ENCODE measurements at regions not wholly inside any gene's neighbourhood (a gene's known extent, or its start where the extent isn't known, plus 50 kb on each side); places are given as distances from the start of the nearest gene placed in this dataset.

DNA sequence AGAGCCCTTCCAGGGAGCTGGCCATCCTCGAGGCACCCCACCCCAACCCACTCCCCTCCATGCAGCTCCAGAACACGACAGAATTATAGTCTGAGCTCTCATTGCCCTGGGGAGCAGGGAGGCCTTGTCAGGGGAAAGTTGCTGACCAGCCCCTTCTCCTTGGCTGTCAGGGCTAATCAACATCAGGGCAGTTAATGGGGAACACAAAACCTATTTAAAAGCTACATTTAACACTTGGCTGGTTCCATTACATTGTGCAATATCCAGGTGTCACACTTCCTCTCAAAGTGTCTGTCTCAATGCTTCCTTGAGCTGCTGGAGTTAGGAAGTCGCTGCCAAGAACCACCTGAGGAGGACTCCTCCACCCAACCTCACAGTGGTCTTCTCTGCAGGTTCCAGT is 111.8 kb upstream of the GRIK3 start (continued):
- TF ChIP-seq, protein P1, sequence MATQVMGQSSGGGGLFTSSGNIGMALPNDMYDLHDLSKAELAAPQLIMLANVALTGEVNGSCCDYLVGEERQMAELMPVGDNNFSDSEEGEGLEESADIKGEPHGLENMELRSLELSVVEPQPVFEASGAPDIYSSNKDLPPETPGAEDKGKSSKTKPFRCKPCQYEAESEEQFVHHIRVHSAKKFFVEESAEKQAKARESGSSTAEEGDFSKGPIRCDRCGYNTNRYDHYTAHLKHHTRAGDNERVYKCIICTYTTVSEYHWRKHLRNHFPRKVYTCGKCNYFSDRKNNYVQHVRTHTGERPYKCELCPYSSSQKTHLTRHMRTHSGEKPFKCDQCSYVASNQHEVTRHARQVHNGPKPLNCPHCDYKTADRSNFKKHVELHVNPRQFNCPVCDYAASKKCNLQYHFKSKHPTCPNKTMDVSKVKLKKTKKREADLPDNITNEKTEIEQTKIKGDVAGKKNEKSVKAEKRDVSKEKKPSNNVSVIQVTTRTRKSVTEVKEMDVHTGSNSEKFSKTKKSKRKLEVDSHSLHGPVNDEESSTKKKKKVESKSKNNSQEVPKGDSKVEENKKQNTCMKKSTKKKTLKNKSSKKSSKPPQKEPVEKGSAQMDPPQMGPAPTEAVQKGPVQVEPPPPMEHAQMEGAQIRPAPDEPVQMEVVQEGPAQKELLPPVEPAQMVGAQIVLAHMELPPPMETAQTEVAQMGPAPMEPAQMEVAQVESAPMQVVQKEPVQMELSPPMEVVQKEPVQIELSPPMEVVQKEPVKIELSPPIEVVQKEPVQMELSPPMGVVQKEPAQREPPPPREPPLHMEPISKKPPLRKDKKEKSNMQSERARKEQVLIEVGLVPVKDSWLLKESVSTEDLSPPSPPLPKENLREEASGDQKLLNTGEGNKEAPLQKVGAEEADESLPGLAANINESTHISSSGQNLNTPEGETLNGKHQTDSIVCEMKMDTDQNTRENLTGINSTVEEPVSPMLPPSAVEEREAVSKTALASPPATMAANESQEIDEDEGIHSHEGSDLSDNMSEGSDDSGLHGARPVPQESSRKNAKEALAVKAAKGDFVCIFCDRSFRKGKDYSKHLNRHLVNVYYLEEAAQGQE (IDR thresholded peaks at IDR 0.05; ENCODE audit: unreplicated experiment): no peak
- TF ChIP-seq, protein P2, sequence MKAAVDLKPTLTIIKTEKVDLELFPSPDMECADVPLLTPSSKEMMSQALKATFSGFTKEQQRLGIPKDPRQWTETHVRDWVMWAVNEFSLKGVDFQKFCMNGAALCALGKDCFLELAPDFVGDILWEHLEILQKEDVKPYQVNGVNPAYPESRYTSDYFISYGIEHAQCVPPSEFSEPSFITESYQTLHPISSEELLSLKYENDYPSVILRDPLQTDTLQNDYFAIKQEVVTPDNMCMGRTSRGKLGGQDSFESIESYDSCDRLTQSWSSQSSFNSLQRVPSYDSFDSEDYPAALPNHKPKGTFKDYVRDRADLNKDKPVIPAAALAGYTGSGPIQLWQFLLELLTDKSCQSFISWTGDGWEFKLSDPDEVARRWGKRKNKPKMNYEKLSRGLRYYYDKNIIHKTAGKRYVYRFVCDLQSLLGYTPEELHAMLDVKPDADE (IDR thresholded peaks at IDR 0.05): no peak
- TF ChIP-seq NANOG (IDR thresholded peaks at IDR 0.05; ENCODE audit: borderline replicate concordance): no peak
- TF ChIP-seq JUNB (IDR thresholded peaks at IDR 0.05; ENCODE audit: unreplicated experiment): no peak

DNA sequence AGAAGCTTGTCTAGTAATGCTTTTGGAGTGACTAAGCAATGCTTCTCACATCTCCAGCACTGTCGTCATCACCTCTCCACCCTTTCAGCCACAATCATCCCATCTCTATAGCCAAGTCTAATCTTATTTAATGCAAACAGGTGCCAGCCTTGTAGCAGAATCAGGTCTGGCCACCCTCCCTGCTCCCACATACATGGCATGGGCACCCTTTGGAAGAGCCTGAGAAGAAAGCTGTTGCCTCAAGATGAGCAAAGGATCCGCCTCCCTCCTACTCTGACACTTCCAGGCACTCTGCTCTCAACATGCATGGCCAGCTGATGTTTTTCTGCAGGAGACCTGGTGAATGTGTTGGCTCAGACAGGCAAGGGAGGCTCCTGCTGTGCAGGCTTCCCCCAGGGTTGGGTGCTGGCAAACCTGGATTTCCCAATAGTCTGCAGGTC is 113.1 kb upstream of the GRIK3 start:
- ATAC-seq (no peak), DNase-seq (ENCODE audit: low spot score) (no peak)
- no peaks in the 10 kb centered on the region for H3K79me2 ChIP-seq (replicated peaks; ENCODE audit: insufficient read depth)
- H3K4me1 Mint-ChIP-seq: no peaks in the 10 kb centered on the region
- H3K36me3 Mint-ChIP-seq (ENCODE audit: low read depth): no peaks in the 10 kb centered on the region
- H3F3A ChIP-seq (replicated peaks; ENCODE audit: low read depth): no peaks in the 10 kb centered on the region
- H3K27ac Mint-ChIP-seq: no peak overlapping the region
- no peak overlapping the region for H3K4me2 ChIP-seq
- H3K27me3 Mint-ChIP-seq (ENCODE audit: insufficient read depth, low read depth, poor library complexity): no peaks in the 10 kb centered on the region
- H3K27ac ChIP-seq (ENCODE audit: low read depth): no peak overlapping the region
- H3K4me3 Mint-ChIP-seq: no peak overlapping the region
- H3K4me1 ChIP-seq (ENCODE audit: insufficient read depth): no peaks in the 10 kb centered on the region
- H4K20me1 ChIP-seq (replicated peaks; ENCODE audit: insufficient read depth): no peaks in the 10 kb centered on the region; the same call in 1 of the 2 replicates
- no peaks in the 10 kb centered on the region for H3K9me3 Mint-ChIP-seq
- no peak overlapping the region for H2AFZ ChIP-seq
- H3K9me2 ChIP-seq (ENCODE audit: insufficient read depth): no peaks in the 10 kb centered on the region
- H3K36me3 ChIP-seq (ENCODE audit: insufficient read depth): no peaks in the 10 kb centered on the region
- no peaks in the 10 kb centered on the region for H3K27me3 ChIP-seq (ENCODE audit: insufficient read depth)
- H3K4me3 ChIP-seq: no peak overlapping the region
- no peak for TF ChIP-seq ZNF114 (CRISPR knock-in tag; IDR thresholded peaks at IDR 0.05)
- no peak for TF ChIP-seq POLR2AphosphoS5 (IDR thresholded peaks at IDR 0.05; ENCODE audit: low read depth)
- no peak for TF ChIP-seq EZH2phosphoT487 (IDR thresholded peaks at IDR 0.05; ENCODE audit: unreplicated experiment)
- TF ChIP-seq, protein P3, sequence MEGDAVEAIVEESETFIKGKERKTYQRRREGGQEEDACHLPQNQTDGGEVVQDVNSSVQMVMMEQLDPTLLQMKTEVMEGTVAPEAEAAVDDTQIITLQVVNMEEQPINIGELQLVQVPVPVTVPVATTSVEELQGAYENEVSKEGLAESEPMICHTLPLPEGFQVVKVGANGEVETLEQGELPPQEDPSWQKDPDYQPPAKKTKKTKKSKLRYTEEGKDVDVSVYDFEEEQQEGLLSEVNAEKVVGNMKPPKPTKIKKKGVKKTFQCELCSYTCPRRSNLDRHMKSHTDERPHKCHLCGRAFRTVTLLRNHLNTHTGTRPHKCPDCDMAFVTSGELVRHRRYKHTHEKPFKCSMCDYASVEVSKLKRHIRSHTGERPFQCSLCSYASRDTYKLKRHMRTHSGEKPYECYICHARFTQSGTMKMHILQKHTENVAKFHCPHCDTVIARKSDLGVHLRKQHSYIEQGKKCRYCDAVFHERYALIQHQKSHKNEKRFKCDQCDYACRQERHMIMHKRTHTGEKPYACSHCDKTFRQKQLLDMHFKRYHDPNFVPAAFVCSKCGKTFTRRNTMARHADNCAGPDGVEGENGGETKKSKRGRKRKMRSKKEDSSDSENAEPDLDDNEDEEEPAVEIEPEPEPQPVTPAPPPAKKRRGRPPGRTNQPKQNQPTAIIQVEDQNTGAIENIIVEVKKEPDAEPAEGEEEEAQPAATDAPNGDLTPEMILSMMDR (conservative IDR thresholded peaks at IDR 0.05; ENCODE audit: low read depth in 2 of 2): no peak
- TF ChIP-seq ZNF331 (CRISPR knock-in tag; IDR thresholded peaks at IDR 0.05; ENCODE audit: low read depth): no peak
- TF ChIP-seq, protein P1 (IDR thresholded peaks at IDR 0.05; ENCODE audit: unreplicated experiment): no peak
- TF ChIP-seq STAT1 (IDR thresholded peaks at IDR 0.05; ENCODE audit: unreplicated experiment): no peak
